DND-41 (cell line): ENCODE measurements at regions not wholly inside any gene's neighbourhood (a gene's known extent, or its start where the extent isn't known, plus 50 kb on each side); places are given as distances from the start of the nearest gene placed in this dataset.

Source experiments
- ATAC-seq: fragments of 200-7000 bp; cut with Tn5 transposase; 3 replicates; pipeline ENCODE4 v1.9.1; 2021; ENCODE audit warnings: low read depth; ENCODE audit not compliant: insufficient read depth
- DNase-seq: peaks from one replicate; pipeline ENCODE4 v3.0.0-alpha.2; 2020
- H2AFZ ChIP-seq: 2 replicates; pipeline ENCODE4 v1.6.0; 2012; ENCODE audit warnings: low read depth, low read length
- H3K27ac ChIP-seq: 2 replicates; pipeline ENCODE4 v1.5.1; 2012; ENCODE audit warnings: low read length, inconsistent platforms
- H3K27me3 ChIP-seq: fragments of 200-600 bp; sonication (generic); 2 replicates; pipeline ENCODE4 v1.6.0; 2012; ENCODE audit warnings: low read length, mild to moderate bottlenecking, inconsistent platforms; ENCODE audit not compliant: insufficient read depth, poor library complexity
- H3K36me3 ChIP-seq: 2 replicates; pipeline ENCODE4 v1.5.1; 2012; ENCODE audit warnings: low read length, inconsistent platforms; ENCODE audit not compliant: insufficient read depth
- H3K4me1 ChIP-seq: 2 replicates; pipeline ENCODE4 v1.5.1; 2012; ENCODE audit warnings: mild to moderate bottlenecking, low read length; ENCODE audit not compliant: insufficient read depth
- H3K4me2 ChIP-seq: 2 replicates; pipeline ENCODE4 v1.6.0; 2012; ENCODE audit warnings: mild to moderate bottlenecking, moderate library complexity, low read length, inconsistent platforms; ENCODE audit not compliant: insufficient read depth
- H3K4me3 ChIP-seq, 2 experiments: fragments of 200-600 bp in 1 of 2; shearing (Covaris generic) in 1 of 2; 2 replicates each; pipeline ENCODE4 v1.5.1; 2012 to 2016; ENCODE audit warnings: inconsistent platforms in 2 of 2, low read length in 2 of 2, mild to moderate bottlenecking in 2 of 2, low read depth in 1 of 2, moderate library complexity in 1 of 2
- H3K79me2 ChIP-seq: 2 replicates; pipeline ENCODE4 v1.6.0; 2012; ENCODE audit warnings: low read length, inconsistent platforms; ENCODE audit not compliant: insufficient read depth
- H3K9ac ChIP-seq: 2 replicates; pipeline ENCODE4 v1.6.0; 2012; ENCODE audit warnings: low read depth, mild to moderate bottlenecking, inconsistent platforms, low read length, moderate library complexity
- H3K9me3 ChIP-seq: 2 replicates; pipeline ENCODE4 v1.5.1; 2012; ENCODE audit warnings: low read length, moderate library complexity, mild to moderate bottlenecking, inconsistent platforms; ENCODE audit not compliant: insufficient read depth, severe bottlenecking
- H4K20me1 ChIP-seq: 2 replicates; pipeline ENCODE4 v1.6.0; 2012; ENCODE audit warnings: low read length; ENCODE audit not compliant: insufficient read depth
- EZH2 ChIP-seq: IDR thresholded peaks from 3 replicates; pipeline ENCODE4 v1.6.1; 2012; ENCODE audit warnings: borderline replicate concordance, low read depth, mild to moderate bottlenecking, moderate library complexity, low read length, inconsistent platforms; ENCODE audit not compliant: severe bottlenecking
- TF ChIP-seq, protein P1 (sequence below): IDR thresholded peaks from 2 replicates; pipeline ENCODE4 v1.5.1; 2012; ENCODE audit warnings: borderline replicate concordance, low read length, moderate library complexity, mild to moderate bottlenecking; ENCODE audit not compliant: poor library complexity, severe bottlenecking; ENCODE audit errors: extremely low read depth

DNA sequence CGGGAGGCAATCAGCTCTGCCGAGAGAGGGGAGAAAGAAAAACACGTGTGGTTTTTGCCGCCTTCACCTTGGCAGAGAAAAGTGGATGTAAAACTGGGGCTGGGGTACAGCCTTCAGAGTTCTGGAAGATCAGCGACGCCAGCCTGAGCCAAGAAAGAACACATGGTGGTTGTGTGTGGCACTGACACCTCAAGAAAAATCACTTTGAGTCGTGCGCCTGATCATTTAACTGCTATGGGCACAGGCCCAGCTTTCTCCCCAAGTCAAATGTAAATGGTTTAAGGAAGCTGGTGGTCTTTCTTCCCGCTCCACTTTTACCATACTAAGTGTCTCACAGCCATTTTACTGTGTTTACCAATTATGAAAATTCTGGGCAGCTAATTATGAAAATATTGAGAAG, 461.8 kb upstream of the SOX9 start:
- DNase-seq: no peak
- no peak overlapping the region for H3K4me3 ChIP-seq
- no peak overlapping the region for H2AFZ ChIP-seq
- H4K20me1 ChIP-seq: no peaks in the 10 kb centered on the region
- H3K4me1 ChIP-seq: no peaks in the 10 kb centered on the region
- H3K9ac ChIP-seq: no peak overlapping the region
- H3K79me2 ChIP-seq: no peaks in the 10 kb centered on the region
- H3K9me3 ChIP-seq: no peaks in the 10 kb centered on the region
- TF ChIP-seq, protein P1, sequence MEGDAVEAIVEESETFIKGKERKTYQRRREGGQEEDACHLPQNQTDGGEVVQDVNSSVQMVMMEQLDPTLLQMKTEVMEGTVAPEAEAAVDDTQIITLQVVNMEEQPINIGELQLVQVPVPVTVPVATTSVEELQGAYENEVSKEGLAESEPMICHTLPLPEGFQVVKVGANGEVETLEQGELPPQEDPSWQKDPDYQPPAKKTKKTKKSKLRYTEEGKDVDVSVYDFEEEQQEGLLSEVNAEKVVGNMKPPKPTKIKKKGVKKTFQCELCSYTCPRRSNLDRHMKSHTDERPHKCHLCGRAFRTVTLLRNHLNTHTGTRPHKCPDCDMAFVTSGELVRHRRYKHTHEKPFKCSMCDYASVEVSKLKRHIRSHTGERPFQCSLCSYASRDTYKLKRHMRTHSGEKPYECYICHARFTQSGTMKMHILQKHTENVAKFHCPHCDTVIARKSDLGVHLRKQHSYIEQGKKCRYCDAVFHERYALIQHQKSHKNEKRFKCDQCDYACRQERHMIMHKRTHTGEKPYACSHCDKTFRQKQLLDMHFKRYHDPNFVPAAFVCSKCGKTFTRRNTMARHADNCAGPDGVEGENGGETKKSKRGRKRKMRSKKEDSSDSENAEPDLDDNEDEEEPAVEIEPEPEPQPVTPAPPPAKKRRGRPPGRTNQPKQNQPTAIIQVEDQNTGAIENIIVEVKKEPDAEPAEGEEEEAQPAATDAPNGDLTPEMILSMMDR: no peak
- TF ChIP-seq EZH2: no peak
- no peak overlapping the region for H3K27ac ChIP-seq
- ATAC-seq: no peak
- H3K36me3 ChIP-seq: no peaks in the 10 kb centered on the region
- no peaks in the 10 kb centered on the region for H3K27me3 ChIP-seq
- no peak overlapping the region for H3K4me2 ChIP-seq

DNA sequence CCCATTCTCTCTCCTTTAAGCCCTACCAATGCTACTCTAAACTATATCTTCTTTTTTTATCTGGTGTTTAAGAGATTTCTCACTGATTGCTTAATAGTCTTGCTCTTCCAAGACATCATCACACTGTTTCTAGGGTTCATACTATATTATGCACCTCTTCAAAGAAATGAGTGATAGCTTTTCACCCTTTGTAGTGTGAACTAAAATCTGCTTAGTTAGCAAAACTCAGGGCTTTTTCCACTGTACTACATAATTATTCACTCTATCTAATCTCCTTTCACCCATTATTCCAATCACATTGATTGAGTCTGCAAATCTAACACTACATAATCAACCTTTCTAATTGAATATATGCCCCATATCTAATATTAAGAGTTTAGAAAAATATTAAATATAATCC, 456.0 kb upstream of the SOX9 start:
- Histone ChIP-seq H3K9me3 (no peaks in the 10 kb centered on the region), H3K4me3 (no peak overlapping the region), H3K27ac (no peak overlapping the region), H3K36me3 (no peaks in the 10 kb centered on the region), H2AFZ (no peak overlapping the region), H3K4me1 (no peaks in the 10 kb centered on the region), H3K9ac (no peak overlapping the region), H4K20me1 (no peaks in the 10 kb centered on the region), H3K27me3 (no peaks in the 10 kb centered on the region), H3K79me2 (no peaks in the 10 kb centered on the region), H3K4me2 (no peak overlapping the region)
- DNase-seq: no peak
- ATAC-seq: no peak
- TF ChIP-seq EZH2: no peak
- TF ChIP-seq, protein P1: no peak

DNA sequence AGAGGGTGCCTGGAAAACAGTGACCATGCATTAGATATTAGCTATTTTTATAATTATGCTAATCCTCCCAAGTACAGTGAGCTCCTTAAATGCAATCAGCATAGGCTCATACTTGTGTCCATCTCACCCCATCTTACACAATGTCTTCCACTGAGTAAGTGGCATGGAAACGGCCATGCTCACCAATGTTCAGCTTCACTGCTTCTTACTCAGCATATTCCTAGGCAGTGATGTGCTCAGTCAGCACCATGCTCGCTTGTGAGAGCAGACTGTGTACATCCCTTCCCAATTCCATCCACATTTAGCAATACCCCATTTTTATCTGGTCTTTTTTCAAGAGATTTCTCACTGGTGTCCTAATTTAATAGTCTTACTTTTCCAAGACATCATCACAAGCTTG, 454.8 kb upstream of the SOX9 start:
- H3K36me3 ChIP-seq: no peaks in the 10 kb centered on the region
- H3K27ac ChIP-seq: no peak overlapping the region
- H2AFZ ChIP-seq: no peak overlapping the region
- no peak overlapping the region for H3K4me3 ChIP-seq
- no peak for TF ChIP-seq EZH2
- TF ChIP-seq, protein P1: no peak
- no peak overlapping the region for H3K4me2 ChIP-seq
- H3K4me1 ChIP-seq: no peaks in the 10 kb centered on the region
- no peak for DNase-seq
- no peak for ATAC-seq
- no peaks in the 10 kb centered on the region for H3K9me3 ChIP-seq
- H3K9ac ChIP-seq: no peak overlapping the region
- no peaks in the 10 kb centered on the region for H3K27me3 ChIP-seq
- no peaks in the 10 kb centered on the region for H3K79me2 ChIP-seq
- no peaks in the 10 kb centered on the region for H4K20me1 ChIP-seq

DNA sequence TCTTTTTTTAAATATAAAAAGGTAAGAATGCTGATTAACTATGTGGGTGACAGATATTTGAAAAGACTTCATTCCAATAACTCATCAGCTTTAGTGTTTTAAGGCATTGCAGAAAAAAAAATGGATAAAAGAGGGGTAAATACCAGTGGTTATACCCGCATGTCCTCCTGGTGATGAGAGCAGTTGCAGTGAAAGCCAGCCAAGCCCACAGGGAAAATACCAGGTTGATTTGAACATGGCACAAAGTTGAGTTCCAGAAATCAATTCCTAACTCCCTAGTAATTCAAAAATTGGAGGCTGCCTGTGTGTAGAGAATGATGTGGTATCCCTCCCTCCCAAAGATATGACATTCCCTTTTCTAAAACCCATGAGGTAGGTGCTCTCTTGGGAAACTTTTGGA, 453.2 kb upstream of the SOX9 start:
- no peaks in the 10 kb centered on the region for H3K36me3 ChIP-seq
- H3K27ac ChIP-seq: no peak overlapping the region
- H2AFZ ChIP-seq: no peak overlapping the region
- no peak overlapping the region for H3K9ac ChIP-seq
- no peak for DNase-seq
- no peaks in the 10 kb centered on the region for H3K4me1 ChIP-seq
- H3K4me3 ChIP-seq: no peak overlapping the region
- no peaks in the 10 kb centered on the region for H3K9me3 ChIP-seq
- no peaks in the 10 kb centered on the region for H3K79me2 ChIP-seq
- ATAC-seq: no peak
- no peaks in the 10 kb centered on the region for H4K20me1 ChIP-seq
- no peak overlapping the region for H3K4me2 ChIP-seq
- H3K27me3 ChIP-seq: no peaks in the 10 kb centered on the region
- no peak for TF ChIP-seq EZH2
- TF ChIP-seq, protein P1: no peak
